ENCODE measurements at regions not wholly inside any gene's neighbourhood (a gene's known extent, or its start where the extent isn't known, plus 50 kb on each side); places are given as distances from the start of the nearest gene placed in this dataset.
"Not testable (repeated sequence)": the region's sequence is repeated elsewhere in the genome, so short reads cannot be mapped to it uniquely, and the experiment has no call there.

GRCh38 chr2:744088-744487 lies 66.9 kb upstream of the TMEM18 start:
- Mint-ChIP-seq H3K9me3 (no peaks in the 10 kb centered on the region), H3K4me3 (no peak overlapping the region), H3K27me3 (ENCODE audit: insufficient read depth) (peaks cover 28% of the 10 kb centered on the region), H3K36me3 (ENCODE audit: low read depth) (peaks cover 4% of the 10 kb centered on the region), H3K27ac (no peak overlapping the region), H3K4me1 (ENCODE audit: low read depth) (peaks cover 5% of the 10 kb centered on the region)
- intact Hi-C loops (cut with micrococcal nuclease), result no loop called here
- no peak for DNase-seq (ENCODE audit: low spot score)

- DNase-seq (ENCODE audit: low spot score), result no peak
- peaks cover 31% of the 10 kb centered on the region for H3K27me3 Mint-ChIP-seq (ENCODE audit: insufficient read depth)
- H3K9me3 Mint-ChIP-seq, result no peaks in the 10 kb centered on the region
- peaks cover 4% of the 10 kb centered on the region for H3K36me3 Mint-ChIP-seq (ENCODE audit: low read depth)
- H3K4me3 Mint-ChIP-seq, result no peak overlapping the region
- intact Hi-C loops (cut with micrococcal nuclease), result no loop called here
- no peak overlapping the region for H3K27ac Mint-ChIP-seq
- peaks cover 5% of the 10 kb centered on the region for H3K4me1 Mint-ChIP-seq (ENCODE audit: low read depth)
These were observed 65.0 kb upstream of the TMEM18 start for GRCh38 chr2:742221-742620.

GRCh38 chr2:741195-741496 lies 63.9 kb upstream of the TMEM18 start:
- H3K4me3 Mint-ChIP-seq, result no peak overlapping the region
- peaks cover 4% of the 10 kb centered on the region for H3K36me3 Mint-ChIP-seq (ENCODE audit: low read depth)
- no peaks in the 10 kb centered on the region for H3K9me3 Mint-ChIP-seq
- DNase-seq (ENCODE audit: low spot score), result no peak
- H3K4me1 Mint-ChIP-seq (ENCODE audit: low read depth), result peaks cover 5% of the 10 kb centered on the region
- intact Hi-C loops (cut with micrococcal nuclease), result loop anchor here (2.0 kb wide), 1 partner anchor 64 kb away; the partner anchor contains the start of gene TMEM18
- H3K27me3 Mint-ChIP-seq (ENCODE audit: insufficient read depth), result peaks cover 31% of the 10 kb centered on the region
- no peak overlapping the region for H3K27ac Mint-ChIP-seq

- H3K36me3 Mint-ChIP-seq (ENCODE audit: low read depth); H3K27ac Mint-ChIP-seq; DNase-seq (ENCODE audit: low spot score); H3K4me1 Mint-ChIP-seq (ENCODE audit: low read depth); H3K9me3 Mint-ChIP-seq: not testable (repeated sequence)
- intact Hi-C loops (cut with micrococcal nuclease), result loop anchor here (2.0 kb wide), 1 partner anchor 64 kb away; the partner anchor contains the start of gene TMEM18
- Mint-ChIP-seq H3K4me3 (peak overlapping the region; percentile 71), H3K27me3 (ENCODE audit: insufficient read depth) (peaks cover 31% of the 10 kb centered on the region)
These were observed 63.4 kb upstream of the TMEM18 start for GRCh38 chr2:740322-741194.

- intact Hi-C loops (cut with micrococcal nuclease), result loop anchor here (2.0 kb wide), 1 partner anchor 63 kb away; the partner anchor contains the start of gene TMEM18
- Mint-ChIP-seq H3K4me3 (peak overlapping the region; percentile 60), H3K27me3 (ENCODE audit: insufficient read depth) (peaks cover 29% of the 10 kb centered on the region)
- H3K9me3 Mint-ChIP-seq; H3K4me1 Mint-ChIP-seq (ENCODE audit: low read depth); H3K36me3 Mint-ChIP-seq (ENCODE audit: low read depth); DNase-seq (ENCODE audit: low spot score); H3K27ac Mint-ChIP-seq: not testable (repeated sequence)
These were observed 62.7 kb upstream of the TMEM18 start for GRCh38 chr2:739864-740321.

GRCh38 chr2:736939-737338 lies 59.7 kb upstream of the TMEM18 start:
- DNase-seq (ENCODE audit: low spot score), result no peak
- Mint-ChIP-seq H3K4me3 (no peak overlapping the region), H3K27ac (no peak overlapping the region), H3K36me3 (ENCODE audit: low read depth) (peaks cover 4% of the 10 kb centered on the region), H3K27me3 (ENCODE audit: insufficient read depth) (peaks cover 25% of the 10 kb centered on the region), H3K4me1 (ENCODE audit: low read depth) (peaks cover 5% of the 10 kb centered on the region), H3K9me3 (no peaks in the 10 kb centered on the region)
- intact Hi-C loops (cut with micrococcal nuclease), result no loop called here

GRCh38 chr2:735670-736218 lies 58.5 kb upstream of the TMEM18 start:
- Mint-ChIP-seq H3K9me3 (no peaks in the 10 kb centered on the region), H3K4me3 (no peak overlapping the region), H3K4me1 (ENCODE audit: low read depth) (peaks cover 5% of the 10 kb centered on the region), H3K27ac (no peak overlapping the region), H3K36me3 (ENCODE audit: low read depth) (peaks cover 4% of the 10 kb centered on the region), H3K27me3 (ENCODE audit: insufficient read depth) (peaks cover 13% of the 10 kb centered on the region)
- intact Hi-C loops (cut with micrococcal nuclease), result no loop called here
- no peak for DNase-seq (ENCODE audit: low spot score)

- no peaks in the 10 kb centered on the region for H3K9me3 Mint-ChIP-seq
- intact Hi-C loops (cut with micrococcal nuclease), result no loop called here
- H3K4me3 Mint-ChIP-seq, result no peak overlapping the region
- peaks cover 3% of the 10 kb centered on the region for H3K36me3 Mint-ChIP-seq (ENCODE audit: low read depth)
- DNase-seq (ENCODE audit: low spot score), result no peak
- peaks cover 6% of the 10 kb centered on the region for H3K27me3 Mint-ChIP-seq (ENCODE audit: insufficient read depth)
- no peak overlapping the region for H3K27ac Mint-ChIP-seq
- peaks cover 3% of the 10 kb centered on the region for H3K4me1 Mint-ChIP-seq (ENCODE audit: low read depth)
These were observed 57.3 kb upstream of the TMEM18 start for GRCh38 chr2:734496-734895.

GRCh38 chr2:733495-733894 lies 56.3 kb upstream of the TMEM18 start:
- Mint-ChIP-seq H3K36me3 (ENCODE audit: low read depth) (no peaks in the 10 kb centered on the region), H3K27ac (no peak overlapping the region), H3K4me3 (no peak overlapping the region), H3K27me3 (ENCODE audit: insufficient read depth) (no peaks in the 10 kb centered on the region), H3K4me1 (ENCODE audit: low read depth) (no peaks in the 10 kb centered on the region), H3K9me3 (no peaks in the 10 kb centered on the region)
- DNase-seq (ENCODE audit: low spot score), result no peak
- intact Hi-C loops (cut with micrococcal nuclease), result no loop called here

- Mint-ChIP-seq H3K4me1 (ENCODE audit: low read depth) (no peaks in the 10 kb centered on the region), H3K36me3 (ENCODE audit: low read depth) (no peaks in the 10 kb centered on the region), H3K9me3 (no peaks in the 10 kb centered on the region), H3K27ac (no peak overlapping the region), H3K4me3 (no peak overlapping the region), H3K27me3 (ENCODE audit: insufficient read depth) (no peaks in the 10 kb centered on the region)
- DNase-seq (ENCODE audit: low spot score), result no peak
- intact Hi-C loops (cut with micrococcal nuclease), result no loop called here
These were observed 55.8 kb upstream of the TMEM18 start for GRCh38 chr2:733001-733400.

GRCh38 chr2:731711-732110 lies 54.5 kb upstream of the TMEM18 start:
- Mint-ChIP-seq H3K9me3 (no peaks in the 10 kb centered on the region), H3K27ac (no peak overlapping the region), H3K4me3 (no peak overlapping the region), H3K36me3 (ENCODE audit: low read depth) (no peaks in the 10 kb centered on the region), H3K27me3 (ENCODE audit: insufficient read depth) (no peaks in the 10 kb centered on the region), H3K4me1 (ENCODE audit: low read depth) (no peaks in the 10 kb centered on the region)
- no peak for DNase-seq (ENCODE audit: low spot score)
- intact Hi-C loops (cut with micrococcal nuclease), result no loop called here

GRCh38 chr2:729376-729861 lies 52.2 kb upstream of the TMEM18 start:
- Mint-ChIP-seq H3K36me3 (ENCODE audit: low read depth) (no peaks in the 10 kb centered on the region), H3K4me3 (no peak overlapping the region), H3K4me1 (ENCODE audit: low read depth) (no peaks in the 10 kb centered on the region), H3K27me3 (ENCODE audit: insufficient read depth) (peaks cover 1% of the 10 kb centered on the region), H3K27ac (no peak overlapping the region), H3K9me3 (no peaks in the 10 kb centered on the region)
- no peak for DNase-seq (ENCODE audit: low spot score)
- intact Hi-C loops (cut with micrococcal nuclease), result no loop called here

- no peak for DNase-seq (ENCODE audit: low spot score)
- peaks cover 3% of the 10 kb centered on the region for H3K27me3 Mint-ChIP-seq (ENCODE audit: insufficient read depth)
- intact Hi-C loops (cut with micrococcal nuclease), result no loop called here
- no peaks in the 10 kb centered on the region for H3K36me3 Mint-ChIP-seq (ENCODE audit: low read depth)
- no peak overlapping the region for H3K27ac Mint-ChIP-seq
- no peak overlapping the region for H3K4me3 Mint-ChIP-seq
- H3K9me3 Mint-ChIP-seq, result no peaks in the 10 kb centered on the region
- H3K4me1 Mint-ChIP-seq (ENCODE audit: low read depth), result no peaks in the 10 kb centered on the region
These were observed 51.0 kb upstream of the TMEM18 start for GRCh38 chr2:728165-728564.
